ENCODE measurements at regions not wholly inside any gene's neighbourhood (a gene's known extent, or its start where the extent isn't known, plus 50 kb on each side); places are given as distances from the start of the nearest gene placed in this dataset.
"Not testable (repeated sequence)": the region's sequence is repeated elsewhere in the genome, so short reads cannot be mapped to it uniquely, and the experiment has no call there.

DNA sequence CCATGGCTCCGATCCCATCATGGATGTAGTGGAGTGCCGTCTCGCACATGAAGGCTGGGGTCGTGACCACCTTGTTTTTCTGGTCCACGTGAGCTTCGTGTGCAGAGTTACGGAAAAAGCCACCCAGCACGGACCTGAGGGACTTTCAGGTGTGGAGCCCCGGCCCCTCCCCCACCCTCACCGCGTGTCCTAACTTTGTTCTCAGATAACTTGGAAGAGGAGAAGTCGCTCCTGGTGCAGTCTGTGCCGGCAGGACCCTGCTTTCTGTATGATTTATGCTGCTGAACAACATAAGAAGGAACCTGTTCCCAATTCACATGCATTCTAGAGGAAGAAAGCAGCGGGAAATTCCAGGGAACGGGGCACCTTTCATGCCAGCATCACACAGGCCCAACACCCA, 5404.2 kb upstream of the TPTE start:
- intact Hi-C loops (cut with DNase I), result not testable (repeated sequence)

DNA sequence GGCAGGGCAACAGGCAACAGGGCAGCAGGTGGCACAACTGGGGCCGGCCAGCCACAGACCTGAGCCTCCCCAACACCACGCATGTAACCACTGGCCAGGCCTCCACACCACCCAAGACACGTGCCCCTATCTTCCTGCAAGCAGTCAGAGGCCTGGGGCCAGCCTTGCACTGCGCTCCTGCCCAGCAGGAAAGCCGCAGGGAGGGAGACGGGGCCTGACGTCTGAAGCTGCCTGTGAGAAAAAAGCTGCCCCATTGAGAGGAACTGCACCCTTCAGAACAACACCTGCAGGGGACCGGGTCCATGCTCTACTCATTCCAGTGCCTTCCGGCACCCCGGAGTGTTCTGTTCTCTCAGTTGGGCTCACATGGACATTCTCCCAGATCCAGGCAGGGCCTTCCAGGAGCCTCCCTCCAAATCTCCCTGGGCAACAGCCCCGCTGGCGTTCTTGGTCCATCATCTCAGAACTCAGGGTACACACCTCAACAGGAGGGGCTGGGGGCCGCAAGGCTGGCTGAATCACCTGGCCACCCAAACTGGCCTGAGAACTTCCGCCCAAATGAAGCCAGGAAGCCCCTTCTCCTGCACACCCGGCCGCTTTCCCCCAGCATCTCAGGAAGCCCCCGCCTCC, 5403.6 kb upstream of the TPTE start:
- DNase-seq (ENCODE audit: extremely low spot score in 2 of 2); H3K36me3 ChIP-seq; H3K9me3 ChIP-seq; H3K27me3 ChIP-seq; H3K4me3 ChIP-seq; H3K27ac ChIP-seq; H3K4me1 ChIP-seq; intact Hi-C loops (cut with DNase I): not testable (repeated sequence)

More for the DNA sequence above, 5404.2 kb upstream of the TPTE start:
- H3K4me3 ChIP-seq; H3K27me3 ChIP-seq; H3K36me3 ChIP-seq; H3K27ac ChIP-seq; H3K9me3 ChIP-seq; DNase-seq (ENCODE audit: extremely low spot score in 2 of 2); H3K4me1 ChIP-seq: not testable (repeated sequence)

DNA sequence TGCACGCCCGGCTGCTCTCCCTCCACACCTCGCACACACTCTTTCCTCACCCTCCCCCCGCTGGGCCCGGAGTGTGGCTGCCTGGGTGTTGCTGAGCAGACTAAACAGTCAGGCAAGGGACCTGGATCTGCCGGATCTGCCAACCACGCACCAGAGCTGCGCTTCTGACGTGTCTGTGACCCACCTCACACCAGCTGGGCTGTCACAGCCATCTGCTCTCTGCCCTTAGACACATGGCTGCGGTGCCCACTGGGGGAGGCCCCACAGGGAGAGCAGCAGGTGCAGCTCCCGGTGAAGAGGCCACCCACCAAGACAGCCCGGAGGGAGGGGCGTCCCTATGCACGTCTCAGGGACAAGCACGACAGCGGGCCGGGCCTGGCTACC, 5403.1 kb upstream of the TPTE start:
- H3K27me3 ChIP-seq; H3K27ac ChIP-seq; H3K4me1 ChIP-seq; H3K9me3 ChIP-seq; intact Hi-C loops (cut with DNase I); DNase-seq (ENCODE audit: extremely low spot score in 2 of 2); H3K36me3 ChIP-seq; H3K4me3 ChIP-seq: not testable (repeated sequence)

DNA sequence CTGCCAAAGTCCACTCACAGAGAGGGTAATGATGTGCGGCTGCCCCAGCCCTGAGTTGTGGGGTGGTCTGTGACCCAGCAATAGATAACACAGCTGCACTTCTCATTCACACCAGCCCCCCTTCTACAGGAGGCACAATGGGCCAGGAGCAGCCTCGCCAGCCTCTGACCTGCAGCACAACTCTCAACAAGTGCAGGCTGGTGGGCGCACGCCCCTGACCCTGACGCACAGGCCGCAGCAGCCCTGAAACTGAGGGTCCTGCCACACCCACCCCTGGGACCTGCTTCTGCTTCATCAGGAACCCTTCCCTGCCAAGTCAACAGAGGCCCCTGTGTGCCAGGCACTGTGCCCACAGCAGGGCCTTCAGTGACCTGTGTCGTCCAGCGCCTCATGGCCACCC, 5402.2 kb upstream of the TPTE start:
- DNase-seq (ENCODE audit: extremely low spot score in 2 of 2); intact Hi-C loops (cut with DNase I); H3K27me3 ChIP-seq; H3K4me1 ChIP-seq; H3K27ac ChIP-seq; H3K36me3 ChIP-seq; H3K4me3 ChIP-seq; H3K9me3 ChIP-seq: not testable (repeated sequence)

DNA sequence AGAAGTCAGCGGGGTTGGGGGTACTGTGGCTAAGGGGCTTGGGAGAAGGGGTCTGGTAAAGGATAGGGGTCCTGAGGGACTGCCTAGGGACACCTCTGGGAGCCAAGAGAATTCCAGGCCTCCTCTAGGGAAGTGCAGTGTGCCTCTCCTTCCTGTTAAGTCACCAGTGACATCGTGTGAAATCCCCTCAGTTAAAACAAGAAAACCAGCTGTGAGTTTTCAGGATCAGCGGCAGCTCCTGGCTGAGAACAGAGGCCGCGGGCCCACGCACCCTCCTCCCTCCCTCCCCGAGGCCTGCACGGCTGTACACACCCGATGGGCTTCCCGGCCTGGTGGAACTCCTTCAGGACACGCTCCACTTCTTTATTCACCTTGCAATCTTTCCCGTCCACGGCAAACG, 5400.0 kb upstream of the TPTE start:
- H3K4me1 ChIP-seq; H3K36me3 ChIP-seq; H3K27ac ChIP-seq; intact Hi-C loops (cut with DNase I); H3K27me3 ChIP-seq; H3K9me3 ChIP-seq; H3K4me3 ChIP-seq: not testable (repeated sequence)
- DNase-seq (ENCODE audit: extremely low spot score in 2 of 2), result peak in 1 of 2 donors; percentile 80

DNA sequence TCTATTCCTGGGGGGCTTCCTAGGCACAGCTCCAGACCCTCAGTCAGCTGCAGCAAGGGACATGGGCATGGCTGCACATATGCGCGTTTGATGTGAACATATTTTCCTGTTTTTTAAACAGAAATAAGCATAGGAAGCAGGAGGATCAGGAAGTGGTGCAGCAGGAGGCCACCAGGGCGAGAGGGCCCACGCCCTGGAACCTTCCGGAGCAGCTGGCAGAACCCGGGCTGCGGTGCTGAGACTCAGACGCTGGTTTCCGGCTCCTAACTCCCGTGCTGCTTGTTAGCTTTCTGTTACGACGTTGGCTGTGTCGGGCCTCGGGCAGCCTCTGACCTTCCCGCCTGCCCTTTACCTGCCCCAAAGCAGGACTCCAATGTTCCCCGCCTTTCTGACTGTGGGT, 5399.5 kb upstream of the TPTE start:
- H3K4me3 ChIP-seq; H3K27ac ChIP-seq; H3K9me3 ChIP-seq; H3K27me3 ChIP-seq; intact Hi-C loops (cut with DNase I); H3K36me3 ChIP-seq; DNase-seq (ENCODE audit: extremely low spot score in 2 of 2); H3K4me1 ChIP-seq: not testable (repeated sequence)

DNA sequence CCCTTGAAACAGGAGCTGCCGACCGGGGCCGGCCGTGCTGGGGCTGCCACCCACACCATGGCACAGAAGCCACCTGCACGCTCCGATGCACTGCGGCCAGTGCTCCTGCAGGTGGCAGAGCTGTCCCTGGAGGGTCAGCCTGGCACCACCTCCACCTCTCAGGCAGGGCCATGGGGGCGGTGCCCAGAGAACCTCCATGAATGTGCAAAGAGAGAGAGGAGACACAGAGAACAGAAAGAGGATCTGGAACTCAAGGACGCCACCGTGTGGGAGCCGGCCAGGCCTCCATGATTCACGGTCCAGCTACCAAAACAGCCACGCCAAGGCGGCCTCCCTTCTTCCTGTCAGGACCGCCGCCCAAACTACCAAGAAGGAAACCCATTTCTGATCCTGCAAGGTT, 5397.7 kb upstream of the TPTE start:
- H3K4me1 ChIP-seq; DNase-seq (ENCODE audit: extremely low spot score in 2 of 2); intact Hi-C loops (cut with DNase I); H3K4me3 ChIP-seq; H3K9me3 ChIP-seq; H3K27me3 ChIP-seq; H3K36me3 ChIP-seq; H3K27ac ChIP-seq: not testable (repeated sequence)

DNA sequence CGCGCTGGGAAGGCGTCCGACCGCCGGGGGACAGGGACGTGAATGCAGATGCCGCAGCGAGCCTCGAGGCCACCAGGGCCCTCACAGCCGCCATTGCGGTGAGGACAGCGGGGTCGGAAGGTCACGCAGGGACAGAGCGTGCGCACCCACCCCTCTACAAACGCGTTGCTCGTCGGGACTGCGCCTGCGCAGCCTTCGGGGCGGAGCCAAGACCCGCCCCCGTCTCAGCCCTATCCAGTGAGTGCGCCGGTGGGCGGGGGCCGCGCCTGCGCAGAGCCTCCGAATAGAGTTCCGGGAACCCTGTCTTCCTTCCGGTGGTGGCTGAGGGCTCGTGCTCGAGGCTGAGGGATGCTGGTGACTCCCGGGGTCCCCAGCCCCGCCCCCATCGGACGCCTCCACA, 5393.1 kb upstream of the TPTE start:
- DNase-seq (ENCODE audit: extremely low spot score in 2 of 2), result peak; percentile 87 to 89
- H3K4me1 ChIP-seq; H3K27me3 ChIP-seq; H3K27ac ChIP-seq; H3K36me3 ChIP-seq; H3K9me3 ChIP-seq; intact Hi-C loops (cut with DNase I): not testable (repeated sequence)
- H3K4me3 ChIP-seq, result peak overlapping the region; percentile 46 to 49
- peak; percentile 42 to 67 for TF ChIP-seq POLR2AphosphoS5 (IDR thresholded peaks at IDR 0.05; ENCODE audit: insufficient read depth in 1 of 2, low read depth in 1 of 2)

DNA sequence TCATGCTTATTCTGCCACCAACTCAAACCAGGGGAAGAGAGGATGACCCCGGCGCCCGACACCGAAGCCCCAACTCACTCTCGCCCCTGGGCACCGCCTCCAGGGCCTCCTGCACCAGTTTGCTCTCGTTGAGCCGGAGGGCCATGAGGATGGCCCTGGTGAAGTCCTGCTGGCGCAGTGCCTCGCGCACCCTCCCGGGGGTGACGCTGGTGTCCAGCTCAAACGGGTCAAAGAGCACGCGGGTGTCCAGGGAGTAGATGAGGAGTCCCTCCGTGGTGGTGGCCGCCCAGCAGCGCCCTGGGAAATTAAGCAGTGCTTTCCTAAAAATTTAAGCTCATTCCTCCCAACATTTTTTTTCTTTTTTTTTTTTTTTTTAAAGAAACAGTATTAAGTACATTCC, 5387.6 kb upstream of the TPTE start:
- DNase-seq (ENCODE audit: extremely low spot score in 2 of 2); H3K27me3 ChIP-seq; intact Hi-C loops (cut with DNase I); H3K36me3 ChIP-seq; H3K9me3 ChIP-seq; H3K4me1 ChIP-seq; H3K27ac ChIP-seq; H3K4me3 ChIP-seq: not testable (repeated sequence)

DNA sequence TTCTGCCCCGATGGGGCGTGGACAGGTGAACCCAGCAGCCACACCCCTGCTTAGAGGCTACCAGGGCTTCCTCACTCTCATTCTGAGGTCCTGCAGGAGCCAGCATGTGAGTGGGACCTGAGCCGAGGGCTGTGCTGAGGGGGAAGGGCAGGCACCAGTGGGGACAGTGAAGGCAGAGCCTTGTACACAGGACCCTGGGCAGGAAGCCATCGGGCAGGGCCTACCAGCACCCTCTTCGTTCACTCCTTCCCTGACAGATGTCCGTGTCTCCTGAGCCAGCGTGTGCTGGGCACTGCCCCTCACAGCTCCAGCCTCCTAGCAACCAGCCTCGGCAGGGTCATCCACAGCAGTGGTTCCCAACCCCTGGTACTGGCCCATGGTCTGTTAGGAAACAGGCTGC, 5385.0 kb upstream of the TPTE start:
- intact Hi-C loops (cut with DNase I); H3K9me3 ChIP-seq; H3K27ac ChIP-seq; H3K4me3 ChIP-seq; H3K27me3 ChIP-seq; H3K36me3 ChIP-seq; DNase-seq (ENCODE audit: extremely low spot score in 2 of 2); H3K4me1 ChIP-seq: not testable (repeated sequence)

DNA sequence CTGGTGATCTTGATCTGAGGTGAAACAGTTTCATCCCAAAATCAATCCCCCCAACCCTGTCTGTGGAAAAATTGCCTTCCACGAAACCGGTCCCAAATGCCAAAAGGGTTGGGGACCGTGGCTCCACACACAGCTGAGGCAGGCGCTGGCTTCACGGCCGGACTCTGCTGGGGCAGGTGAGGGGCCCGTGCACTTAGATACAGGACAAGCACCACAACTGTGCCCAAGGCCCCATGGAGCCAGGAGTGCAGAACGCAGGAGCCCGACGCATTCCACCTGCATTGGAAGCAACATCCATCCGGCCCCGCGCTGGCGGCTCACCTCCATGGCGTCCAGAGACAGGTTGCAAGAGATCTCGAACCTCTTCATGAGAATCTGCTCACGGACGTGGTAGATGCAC, 5384.4 kb upstream of the TPTE start:
- H3K27me3 ChIP-seq; H3K4me3 ChIP-seq; H3K27ac ChIP-seq; intact Hi-C loops (cut with DNase I); H3K9me3 ChIP-seq; DNase-seq (ENCODE audit: extremely low spot score in 2 of 2); H3K36me3 ChIP-seq; H3K4me1 ChIP-seq: not testable (repeated sequence)

DNA sequence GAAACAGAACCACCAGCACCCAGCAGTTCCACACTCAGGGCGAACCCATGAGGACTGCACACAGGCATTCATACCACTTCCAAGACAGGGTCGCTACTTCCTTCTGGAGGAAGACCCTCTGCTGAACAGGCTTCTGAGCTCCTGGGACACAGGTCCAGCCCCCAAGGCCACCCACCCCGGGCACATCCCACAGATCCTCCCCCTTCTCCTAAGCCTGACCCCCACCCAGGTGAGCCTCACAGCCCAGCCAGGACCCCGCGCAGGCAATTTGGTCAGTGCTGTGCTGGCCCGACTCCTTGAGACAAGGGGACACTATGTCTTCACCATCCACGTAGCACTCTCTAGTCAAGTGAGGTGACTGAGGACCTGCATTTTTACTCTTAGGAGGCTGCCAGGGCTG, 5382.7 kb upstream of the TPTE start:
- H3K36me3 ChIP-seq; DNase-seq (ENCODE audit: extremely low spot score in 2 of 2); H3K27ac ChIP-seq; H3K9me3 ChIP-seq; H3K4me3 ChIP-seq; H3K27me3 ChIP-seq; H3K4me1 ChIP-seq; intact Hi-C loops (cut with DNase I): not testable (repeated sequence)

DNA sequence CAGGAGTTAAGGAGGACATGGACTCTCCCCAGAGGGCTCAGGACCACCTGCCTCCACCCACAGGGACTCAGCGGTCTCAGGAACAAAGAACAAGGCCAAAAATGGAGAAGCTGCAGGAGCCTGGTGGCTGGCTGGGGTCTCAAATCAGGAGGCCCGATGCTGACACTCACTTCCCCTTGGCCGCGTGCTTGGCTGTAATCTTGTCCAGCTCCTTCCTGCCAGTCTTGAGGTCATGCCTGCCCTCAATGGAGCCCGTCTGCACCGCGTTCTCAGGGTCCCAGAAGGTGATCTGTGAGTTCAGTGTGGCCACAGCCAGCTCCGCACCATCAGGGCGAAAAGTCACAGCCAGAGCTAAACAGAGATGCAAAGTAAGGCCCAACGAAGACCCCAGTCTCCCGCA, 5381.9 kb upstream of the TPTE start:
- H3K27ac ChIP-seq; H3K4me1 ChIP-seq; DNase-seq (ENCODE audit: extremely low spot score in 2 of 2); H3K36me3 ChIP-seq; H3K9me3 ChIP-seq; H3K4me3 ChIP-seq; H3K27me3 ChIP-seq; intact Hi-C loops (cut with DNase I): not testable (repeated sequence)

DNA sequence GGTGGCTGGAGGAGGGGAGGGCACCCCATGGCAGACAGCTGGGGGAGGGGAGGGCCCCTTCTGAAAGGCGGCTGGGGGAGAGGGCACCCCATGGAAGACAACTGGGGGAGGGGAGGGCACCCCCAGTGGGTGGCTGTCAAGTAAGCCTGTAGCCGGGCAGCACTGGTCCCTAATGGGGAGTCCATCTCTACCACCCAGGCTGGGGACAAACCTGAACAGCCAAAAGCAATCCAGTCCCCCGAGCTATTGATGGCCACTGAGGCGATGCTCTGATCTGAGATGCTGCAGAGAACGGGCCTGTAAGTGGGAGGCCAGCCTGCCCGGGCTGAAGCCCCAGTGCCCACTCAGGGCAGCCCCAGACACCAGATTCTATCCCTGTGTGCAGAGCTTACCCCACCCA, 5378.4 kb upstream of the TPTE start:
- H3K9me3 ChIP-seq; H3K36me3 ChIP-seq; H3K4me1 ChIP-seq; H3K27me3 ChIP-seq; DNase-seq (ENCODE audit: extremely low spot score in 2 of 2); H3K27ac ChIP-seq; H3K4me3 ChIP-seq; intact Hi-C loops (cut with DNase I): not testable (repeated sequence)

Data from vagina (tissue), 2 donors.